AG04449 (cell line): ENCODE measurements at regions not wholly inside any gene's neighbourhood (a gene's known extent, or its start where the extent isn't known, plus 50 kb on each side); places are given as distances from the start of the nearest gene placed in this dataset.
"Not testable (repeated sequence)": the region's sequence is repeated elsewhere in the genome, so short reads cannot be mapped to it uniquely, and the experiment has no call there.

Experiments used
- CTCF ChIA-PET: fragments of 350-600 bp; formaldehyde crosslinking; extraction: SDS; loops from one replicate; lab custom pipeline; 2021; ENCODE audit warnings: antibody characterized with exemption; lab: Yijun Ruan, JAX
- POLR2A ChIA-PET: fragments of 400-600, 350-600 bp; formaldehyde crosslinking; extraction: SDS; loops from one replicate; lab custom pipeline; 2020; ENCODE audit warnings: antibody characterized with exemption, inconsistent platforms; lab: Yijun Ruan, JAX
- DNase-seq: peaks from one replicate; pipeline ENCODE4 v3.0.0-alpha.2; 2010; ENCODE audit warnings: low read depth, low spot score
- H3K4me3 ChIP-seq: 2 replicates; pipeline ENCODE4 v1.5.1; 2011; ENCODE audit warnings: low read depth, mild to moderate bottlenecking, control low read depth, low read length
- TF ChIP-seq, protein P1 (sequence below): IDR thresholded peaks from one replicate; pipeline ENCODE4 v1.5.1; 2011; ENCODE audit warnings: mild to moderate bottlenecking, moderate library complexity, low read length, control low read depth, inconsistent platforms; ENCODE audit not compliant: insufficient read depth; ENCODE audit errors: missing control alignments

DNA sequence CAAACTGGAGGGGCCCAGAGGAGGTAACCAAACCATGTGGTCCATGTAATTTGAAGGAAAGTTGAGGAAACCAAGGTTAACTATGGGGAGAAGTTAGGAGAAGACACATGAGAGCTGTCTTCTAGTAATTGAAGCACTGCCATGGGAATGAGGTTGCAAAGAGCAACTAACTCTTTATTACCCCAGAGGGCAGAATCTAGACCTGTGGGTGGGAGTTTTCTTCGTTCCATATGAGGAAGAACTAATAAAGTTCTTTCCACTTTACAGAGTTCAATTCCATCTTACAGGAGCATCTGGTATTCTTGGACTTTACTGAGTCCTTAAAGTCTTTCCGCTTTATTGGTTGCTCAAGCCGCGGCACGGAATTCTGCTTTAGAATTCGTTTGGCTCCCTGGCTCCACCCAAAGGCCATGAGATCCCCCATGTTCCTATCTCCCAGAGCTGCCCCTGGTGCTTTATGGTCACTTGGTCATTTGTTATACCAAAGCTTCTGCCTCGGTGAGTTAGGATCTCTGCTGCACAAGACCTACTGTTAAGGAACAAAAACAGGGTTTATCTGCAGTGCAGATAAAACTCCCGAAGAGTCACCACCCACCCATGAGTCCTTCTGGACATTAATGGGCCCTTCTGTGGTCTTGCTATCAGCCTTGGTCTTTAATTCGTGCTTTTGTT, 89.5 kb upstream of the UMPS start:
- no peak overlapping the region for H3K4me3 ChIP-seq
- CTCF ChIA-PET = interaction anchor here (1.9 kb wide), 1 partner anchor 80 kb away, joined by 4 read pairs; no protein-coding TSS in a partner anchor
- POLR2A ChIA-PET = no interaction called here
- TF ChIP-seq, protein P1, sequence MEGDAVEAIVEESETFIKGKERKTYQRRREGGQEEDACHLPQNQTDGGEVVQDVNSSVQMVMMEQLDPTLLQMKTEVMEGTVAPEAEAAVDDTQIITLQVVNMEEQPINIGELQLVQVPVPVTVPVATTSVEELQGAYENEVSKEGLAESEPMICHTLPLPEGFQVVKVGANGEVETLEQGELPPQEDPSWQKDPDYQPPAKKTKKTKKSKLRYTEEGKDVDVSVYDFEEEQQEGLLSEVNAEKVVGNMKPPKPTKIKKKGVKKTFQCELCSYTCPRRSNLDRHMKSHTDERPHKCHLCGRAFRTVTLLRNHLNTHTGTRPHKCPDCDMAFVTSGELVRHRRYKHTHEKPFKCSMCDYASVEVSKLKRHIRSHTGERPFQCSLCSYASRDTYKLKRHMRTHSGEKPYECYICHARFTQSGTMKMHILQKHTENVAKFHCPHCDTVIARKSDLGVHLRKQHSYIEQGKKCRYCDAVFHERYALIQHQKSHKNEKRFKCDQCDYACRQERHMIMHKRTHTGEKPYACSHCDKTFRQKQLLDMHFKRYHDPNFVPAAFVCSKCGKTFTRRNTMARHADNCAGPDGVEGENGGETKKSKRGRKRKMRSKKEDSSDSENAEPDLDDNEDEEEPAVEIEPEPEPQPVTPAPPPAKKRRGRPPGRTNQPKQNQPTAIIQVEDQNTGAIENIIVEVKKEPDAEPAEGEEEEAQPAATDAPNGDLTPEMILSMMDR = no peak
- DNase-seq = no peak

DNA sequence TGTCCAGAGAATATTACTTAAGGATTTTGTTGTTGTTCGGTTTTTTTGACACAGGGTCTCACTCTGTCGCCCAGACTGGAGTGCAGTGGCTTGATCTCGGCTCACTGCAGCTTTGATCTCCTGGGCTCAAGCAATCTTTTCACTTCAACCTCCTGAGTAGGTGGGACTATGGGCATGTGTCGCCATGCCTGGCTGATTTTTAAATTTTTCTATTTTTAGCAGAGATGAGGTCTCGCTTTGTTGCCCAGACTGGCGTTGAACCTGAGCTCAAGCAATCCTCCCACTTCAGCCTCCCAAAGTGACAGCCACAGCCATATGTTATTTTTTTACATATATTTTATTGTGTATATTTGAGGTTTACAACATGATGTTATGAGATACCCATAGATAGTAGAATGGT, 86.8 kb upstream of the UMPS start:
- DNase-seq = no peak
- TF ChIP-seq, protein P1 = no peak
- ChIA-PET POLR2A (no interaction called here), CTCF (interaction anchor here (2.0 kb wide), 1 partner anchor 84 kb away, joined by 4 read pairs; no protein-coding TSS in a partner anchor)
- H3K4me3 ChIP-seq = no peak overlapping the region

DNA sequence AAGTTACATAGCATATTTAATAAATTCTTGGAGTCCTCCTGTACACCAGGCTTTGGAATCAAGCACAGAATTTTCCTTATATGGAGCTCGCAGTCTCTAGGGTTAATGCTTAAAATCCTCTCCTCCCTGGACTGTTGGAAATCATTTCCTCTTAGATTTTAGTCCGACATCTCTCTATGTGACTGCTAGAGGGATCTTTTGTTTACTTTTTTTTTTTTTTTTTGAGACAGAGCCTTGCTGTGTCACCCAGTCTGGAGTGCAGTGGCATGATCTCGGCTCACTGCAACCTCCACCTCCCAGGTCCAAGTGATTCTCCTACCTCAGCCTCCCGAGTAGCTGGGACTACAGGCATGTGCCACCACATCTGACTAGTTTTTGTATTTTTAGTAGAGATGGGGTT, 84.1 kb upstream of the UMPS start:
- POLR2A ChIA-PET, DNase-seq, H3K4me3 ChIP-seq: not testable (repeated sequence)
- CTCF ChIA-PET = interaction anchor here (1.5 kb wide), 1 partner anchor 17 kb away, joined by 4 read pairs; no protein-coding TSS in a partner anchor

DNA sequence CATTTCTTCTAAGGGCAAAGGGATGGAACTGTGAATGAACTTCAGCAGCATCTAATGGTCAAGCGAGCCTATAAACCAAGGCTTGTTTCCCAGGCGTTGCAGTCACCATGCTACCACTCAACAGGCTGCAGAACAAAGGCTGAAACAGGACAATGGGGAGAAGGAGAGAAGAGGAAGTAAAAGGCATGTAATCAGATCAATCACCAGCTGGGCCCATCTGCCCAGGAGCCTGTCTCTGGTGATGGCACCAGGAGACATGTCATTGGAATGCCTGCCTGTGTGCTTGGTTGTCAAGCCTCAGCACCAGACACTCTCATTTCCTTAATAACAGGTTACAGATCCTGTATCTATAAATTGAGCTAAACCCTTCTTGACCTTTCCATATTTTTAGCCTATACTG, 81.7 kb upstream of the UMPS start:
- CTCF ChIA-PET = interaction anchor here (1.0 to 1.9 kb wide), 2 partner anchors 40 to 89 kb away, joined by 3 to 8 read pairs; no protein-coding TSS in a partner anchor

DNA sequence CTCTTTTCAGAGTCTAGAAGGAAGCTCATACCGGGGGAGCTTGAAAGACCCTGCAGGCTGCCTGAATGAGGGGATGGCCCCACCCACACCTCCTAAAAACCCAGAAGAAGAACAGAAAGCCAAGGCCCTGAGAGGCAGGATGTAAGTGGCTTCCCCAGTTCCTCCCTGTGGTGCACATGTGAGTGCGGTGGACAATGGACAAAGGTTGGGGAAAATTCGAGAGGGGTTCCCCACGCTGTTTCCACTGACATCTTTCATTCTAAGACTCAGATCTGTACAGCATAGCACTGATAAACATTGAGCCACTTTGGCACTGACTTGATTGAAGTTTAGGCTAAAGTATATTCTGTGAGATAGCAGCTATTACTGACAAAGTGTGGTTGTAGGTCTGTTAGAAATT, 79.5 kb upstream of the UMPS start:
- ChIA-PET CTCF (no interaction called here), POLR2A (no interaction called here)
- no peak for DNase-seq
- TF ChIP-seq, protein P1 = no peak
- no peak overlapping the region for H3K4me3 ChIP-seq

More for the DNA sequence above, 81.7 kb upstream of the UMPS start:
- TF ChIP-seq, protein P1 = no peak
- no peak overlapping the region for H3K4me3 ChIP-seq
- POLR2A ChIA-PET = no interaction called here
- no peak for DNase-seq

DNA sequence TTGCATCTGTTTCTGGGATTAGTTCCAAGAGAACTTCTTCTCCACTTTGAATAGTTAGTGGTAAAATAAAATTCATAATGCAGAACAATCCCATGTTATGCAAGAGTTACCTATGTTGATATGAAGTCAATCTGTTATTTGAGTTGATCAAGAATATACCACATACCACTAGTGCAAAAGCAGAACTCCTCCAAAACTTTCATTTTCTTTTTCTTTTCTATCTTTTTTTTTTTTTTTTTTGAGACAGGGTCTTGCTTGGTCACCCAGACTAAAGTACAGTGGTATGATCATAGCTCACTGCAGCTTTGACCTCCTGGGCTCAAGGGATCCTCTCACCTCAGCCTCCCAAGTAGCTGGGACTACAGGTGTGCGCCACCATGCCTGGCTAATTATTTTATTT, 78.8 kb upstream of the UMPS start:
- CTCF ChIA-PET = interaction anchor here (1.1 to 3.5 kb wide), 3 partner anchors 12 to 91 kb away, joined by 3 to 13 read pairs (median 3); no protein-coding TSS in a partner anchor
- DNase-seq, H3K4me3 ChIP-seq, POLR2A ChIA-PET: not testable (repeated sequence)

DNA sequence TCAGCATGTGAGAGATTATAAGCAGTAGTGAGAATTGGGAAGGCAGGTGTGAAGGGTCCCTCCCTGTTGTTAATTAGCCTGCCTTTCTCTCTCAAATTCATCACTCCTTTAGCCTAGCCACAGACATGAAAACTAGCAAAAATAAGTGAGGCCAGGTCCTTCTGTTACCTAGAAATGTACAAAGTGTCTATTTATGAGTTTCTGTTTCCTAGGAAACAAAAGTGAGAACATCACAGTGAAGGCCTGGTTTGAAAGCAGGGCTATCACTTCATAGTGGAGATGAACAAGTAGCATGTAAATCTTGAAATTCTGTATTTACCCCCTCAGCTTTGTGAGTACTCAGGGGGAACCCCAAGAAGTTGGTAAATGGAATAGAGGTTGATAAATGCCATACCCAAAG, 78.2 kb upstream of the UMPS start:
- no peak for DNase-seq
- CTCF ChIA-PET = interaction anchor here (1.1 to 3.5 kb wide), 4 partner anchors 12 to 91 kb away, joined by 3 to 13 read pairs (median 4); no protein-coding TSS in a partner anchor
- no peak overlapping the region for H3K4me3 ChIP-seq
- TF ChIP-seq, protein P1 = no peak
- POLR2A ChIA-PET = no interaction called here
